Testis (tissue), 2 donors: ENCODE measurements at regions not wholly inside any gene's neighbourhood (a gene's known extent, or its start where the extent isn't known, plus 50 kb on each side); places are given as distances from the start of the nearest gene placed in this dataset.

Experiments
- POLR2A ChIP-seq: fragments of 450-650 bp; IDR thresholded peaks from one replicate; pipeline ENCODE4 v1.6.1; 2017; ENCODE audit warnings: antibody characterized with exemption, mild to moderate bottlenecking, moderate library complexity
- TF ChIP-seq, protein P1 (sequence below), 3 experiments: fragments of 450-650 bp in 2 of 3; fragments of 200-600 bp in 1 of 3; sonication (generic) in 1 of 3; IDR thresholded peaks; one replicate each; pipeline ENCODE4 v1.5.1; 2016 to 2019; ENCODE audit warnings: antibody characterized with exemption in 3 of 3, mild to moderate bottlenecking in 2 of 3, moderate library complexity in 1 of 3

GRCh38 chr5:3391210-3391609 lies 204.4 kb upstream of the IRX1 start:
- no peak for TF ChIP-seq POLR2A
- TF ChIP-seq, protein P1, sequence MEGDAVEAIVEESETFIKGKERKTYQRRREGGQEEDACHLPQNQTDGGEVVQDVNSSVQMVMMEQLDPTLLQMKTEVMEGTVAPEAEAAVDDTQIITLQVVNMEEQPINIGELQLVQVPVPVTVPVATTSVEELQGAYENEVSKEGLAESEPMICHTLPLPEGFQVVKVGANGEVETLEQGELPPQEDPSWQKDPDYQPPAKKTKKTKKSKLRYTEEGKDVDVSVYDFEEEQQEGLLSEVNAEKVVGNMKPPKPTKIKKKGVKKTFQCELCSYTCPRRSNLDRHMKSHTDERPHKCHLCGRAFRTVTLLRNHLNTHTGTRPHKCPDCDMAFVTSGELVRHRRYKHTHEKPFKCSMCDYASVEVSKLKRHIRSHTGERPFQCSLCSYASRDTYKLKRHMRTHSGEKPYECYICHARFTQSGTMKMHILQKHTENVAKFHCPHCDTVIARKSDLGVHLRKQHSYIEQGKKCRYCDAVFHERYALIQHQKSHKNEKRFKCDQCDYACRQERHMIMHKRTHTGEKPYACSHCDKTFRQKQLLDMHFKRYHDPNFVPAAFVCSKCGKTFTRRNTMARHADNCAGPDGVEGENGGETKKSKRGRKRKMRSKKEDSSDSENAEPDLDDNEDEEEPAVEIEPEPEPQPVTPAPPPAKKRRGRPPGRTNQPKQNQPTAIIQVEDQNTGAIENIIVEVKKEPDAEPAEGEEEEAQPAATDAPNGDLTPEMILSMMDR (IDR thresholded peaks at IDR 0.05): no peak
